IMR-90 (cell line): ENCODE measurements at regions not wholly inside any gene's neighbourhood (a gene's known extent, or its start where the extent isn't known, plus 50 kb on each side); places are given as distances from the start of the nearest gene placed in this dataset.

Source experiments
- ATAC-seq: fragments of 200-7000 bp; cut with Tn5 transposase; 2 replicates; pipeline ENCODE4 v1.9.1; 2020; ENCODE audit warnings: low read depth, mild to moderate bottlenecking, moderate library complexity
- BruUV-seq: library from RNA; stranded (reverse); fragments of 400-500 nt; replicated peaks from 2 replicates; lab custom pipeline; 2021; lab: Mats Ljungman, UMichigan
- CTCF ChIA-PET: fragments of 300-600 bp; formaldehyde crosslinking; extraction: SDS; loops from one replicate; lab custom pipeline; 2021; ENCODE audit warnings: antibody characterized with exemption; lab: Yijun Ruan, JAX
- POLR2A ChIA-PET: fragments of 300-600 bp; sonication (Branson Sonifier 250); formaldehyde crosslinking; loops from one replicate; lab custom pipeline; 2022; ENCODE audit warnings: antibody characterized with exemption; ENCODE audit not compliant: unreplicated experiment; lab: Charles Lee
- DNase-seq: peaks from one replicate; pipeline ENCODE4 v3.0.0; 2013
- H2AFZ ChIP-seq: replicated peaks from 2 replicates; pipeline ENCODE3; 2013; ENCODE audit warnings: low read length, mild to moderate bottlenecking; ENCODE audit not compliant: poor library complexity
- H2AK5ac ChIP-seq: 2 replicates; pipeline ENCODE4 v1.6.1; 2013; ENCODE audit warnings: low read depth, low read length, inconsistent platforms
- H2AK9ac ChIP-seq: replicated peaks from 2 replicates; pipeline ENCODE3; 2013; ENCODE audit warnings: mild to moderate bottlenecking, low read depth, low read length, moderate library complexity; ENCODE audit not compliant: poor library complexity
- H2BK120ac ChIP-seq: 2 replicates; pipeline ENCODE4 v1.6.1; 2013; ENCODE audit warnings: low read depth, low read length, inconsistent platforms
- H2BK15ac ChIP-seq: 3 replicates; pipeline ENCODE4 v1.6.1; 2013; ENCODE audit warnings: low read depth, low read length, inconsistent platforms
- H2BK20ac ChIP-seq: 2 replicates; pipeline ENCODE4 v1.6.1; 2013; ENCODE audit warnings: low read depth, mild to moderate bottlenecking, inconsistent platforms, low read length, moderate library complexity
- H2BK5ac ChIP-seq: 2 replicates; pipeline ENCODE4 v1.6.1; 2013; ENCODE audit warnings: mild to moderate bottlenecking, low read depth, low read length, inconsistent platforms; ENCODE audit not compliant: poor library complexity, severe bottlenecking
- H3K14ac ChIP-seq: replicated peaks from 2 replicates; pipeline ENCODE4 v1.6.1; 2013; ENCODE audit warnings: low read depth, low read length, inconsistent platforms
- H3K18ac ChIP-seq: 2 replicates; pipeline ENCODE4 v1.6.1; 2013; ENCODE audit warnings: low read depth, low read length, control low read depth
- H3K23ac ChIP-seq: 2 replicates; pipeline ENCODE4 v1.6.1; 2013; ENCODE audit warnings: low read depth, low read length, inconsistent platforms
- H3K27ac ChIP-seq: 2 replicates; pipeline ENCODE4 v1.5.1; 2013; ENCODE audit warnings: mild to moderate bottlenecking, control low read depth, low read length; ENCODE audit not compliant: insufficient read depth
- H3K27me3 ChIP-seq: 2 replicates; pipeline ENCODE4 v1.6.1; 2013; ENCODE audit warnings: low read length; ENCODE audit not compliant: control insufficient read depth, insufficient read depth
- H3K36me3 ChIP-seq: 2 replicates; pipeline ENCODE4 v1.6.1; 2013; ENCODE audit warnings: low read length, mixed read lengths; ENCODE audit not compliant: control insufficient read depth, insufficient read depth
- H3K4ac ChIP-seq: 2 replicates; pipeline ENCODE4 v1.6.1; 2013; ENCODE audit warnings: low read depth, low read length, inconsistent platforms
- H3K4me1 ChIP-seq: 2 replicates; pipeline ENCODE4 v1.6.1; 2013; ENCODE audit warnings: low read length, mixed read lengths; ENCODE audit not compliant: control insufficient read depth, insufficient read depth
- H3K4me2 ChIP-seq: 2 replicates; pipeline ENCODE4 v1.6.1; 2013; ENCODE audit warnings: low read depth, mild to moderate bottlenecking, control low read depth, low read length, moderate library complexity
- H3K4me3 ChIP-seq: 2 replicates; pipeline ENCODE4 v1.5.1; 2013; ENCODE audit warnings: low read depth, mild to moderate bottlenecking, control low read depth, low read length, moderate library complexity; ENCODE audit not compliant: insufficient read depth
- H3K56ac ChIP-seq: 2 replicates; pipeline ENCODE4 v1.6.1; 2013; ENCODE audit warnings: low read length, inconsistent platforms; ENCODE audit not compliant: insufficient read depth; ENCODE audit errors: extremely low read depth
- H3K79me1 ChIP-seq, 2 experiments: 2 replicates each; pipeline ENCODE4 v1.6.1; 2013; ENCODE audit warnings: low read length in 2 of 2, inconsistent platforms in 1 of 2, low read depth in 1 of 2
- H3K9ac ChIP-seq: 2 replicates; pipeline ENCODE4 v1.6.1; 2013; ENCODE audit warnings: low read depth, low read length, control low read depth
- H3K9me1 ChIP-seq: 2 replicates; pipeline ENCODE4 v1.6.1; 2013; ENCODE audit warnings: low read length, inconsistent platforms; ENCODE audit not compliant: insufficient read depth
- H3K9me3 ChIP-seq: 2 replicates; pipeline ENCODE4 v1.6.1; 2013; ENCODE audit warnings: low read length; ENCODE audit not compliant: control insufficient read depth, insufficient read depth
- H4K20me1 ChIP-seq: 2 replicates; pipeline ENCODE4 v1.6.1; 2013; ENCODE audit warnings: low read length, inconsistent platforms; ENCODE audit not compliant: insufficient read depth
- H4K5ac ChIP-seq: 2 replicates; pipeline ENCODE4 v1.6.1; 2013; ENCODE audit warnings: mild to moderate bottlenecking, low read depth, low read length, control low read depth
- H4K8ac ChIP-seq, 2 experiments: 2 replicates each; pipeline ENCODE4 v1.6.1; 2013; ENCODE audit warnings: low read depth in 2 of 2, low read length in 2 of 2, control low read depth in 1 of 2, inconsistent platforms in 1 of 2
- H4K91ac ChIP-seq: 2 replicates; pipeline ENCODE4 v1.6.1; 2013; ENCODE audit warnings: low read depth, low read length, inconsistent platforms; ENCODE audit not compliant: insufficient read depth
- BHLHE40 ChIP-seq: fragments of 150-350 bp; IDR thresholded peaks from 2 replicates; pipeline ENCODE4 v1.6.1; 2016; ENCODE audit warnings: mild to moderate bottlenecking, low read depth, low read length
- CEBPB ChIP-seq: IDR thresholded peaks from 2 replicates; pipeline ENCODE4 v1.6.1; 2012; ENCODE audit warnings: low read depth, low read length, improper control_type of control experiment
- CHD1 ChIP-seq: IDR thresholded peaks from 2 replicates; pipeline ENCODE4 v1.6.1; 2012; ENCODE audit warnings: low read depth, low read length, improper control_type of control experiment
- FOS ChIP-seq: fragments of 150-350 bp; IDR thresholded peaks from 2 replicates; pipeline ENCODE4 v1.6.1; 2016; ENCODE audit warnings: low read depth, low read length
- MXI1 ChIP-seq: IDR thresholded peaks from 2 replicates; pipeline ENCODE4 v1.6.1; 2012; ENCODE audit warnings: low read depth, mild to moderate bottlenecking, low read length, moderate library complexity, borderline replicate concordance
- NFE2L2 ChIP-seq: fragments of 150-350 bp; IDR thresholded peaks from 2 replicates; pipeline ENCODE4 v1.6.1; 2016; ENCODE audit warnings: low read depth, mild to moderate bottlenecking, low read length
- POLR2A ChIP-seq: IDR thresholded peaks from 2 replicates; pipeline ENCODE4 v1.6.1; 2012; ENCODE audit warnings: mild to moderate bottlenecking, low read depth, low read length
- RCOR1 ChIP-seq: IDR thresholded peaks from 2 replicates; pipeline ENCODE4 v1.6.1; 2012; ENCODE audit warnings: mild to moderate bottlenecking, low read length, improper control_type of control experiment; ENCODE audit not compliant: insufficient replicate concordance
- RFX5 ChIP-seq: IDR thresholded peaks from 2 replicates; pipeline ENCODE4 v1.8.0; 2012; ENCODE audit warnings: low read depth, mild to moderate bottlenecking, low read length, moderate library complexity
- WGBS, 2 experiments: methylation state at CpG; one replicate each; pipeline versions ENCODE4 v1.1.5 to v1.1.7; 2013; ENCODE audit warnings: missing lambda C conversion rate in 2 of 2; ENCODE audit not compliant: insufficient read length in 1 of 2; ENCODE audit errors: extremely low coverage in 2 of 2; 5-methylcytosine and 5-hydroxymethylcytosine counted together
- dilution Hi-C: fragments of 300-500 bp; cut with HindIII; formaldehyde crosslinking; loops from one replicate; pipeline ENCODE4 v1.14.3; 2018; ENCODE audit warnings: low sequenced_read_pairs; ENCODE audit not compliant: unreplicated experiment
- in situ Hi-C: fragments of 300-500 bp; cut with MboI; formaldehyde crosslinking; loops from 3 replicates; pipeline ENCODE4 v1.14.3; 2019; ENCODE audit warnings: low sequenced_read_pairs, inconsistent platforms, mixed read lengths
- intact Hi-C: fragments of 100-400 bp; cut with micrococcal nuclease; formaldehyde crosslinking; loops from 2 replicates; pipeline ENCODE4 v1.10.0; 2022
- TF ChIP-seq, protein P1 (sequence below): fragments of 150-350 bp; IDR thresholded peaks from 2 replicates; pipeline ENCODE4 v1.6.1; 2016; ENCODE audit warnings: low read depth, mild to moderate bottlenecking, low read length, moderate library complexity, borderline replicate concordance

DNA sequence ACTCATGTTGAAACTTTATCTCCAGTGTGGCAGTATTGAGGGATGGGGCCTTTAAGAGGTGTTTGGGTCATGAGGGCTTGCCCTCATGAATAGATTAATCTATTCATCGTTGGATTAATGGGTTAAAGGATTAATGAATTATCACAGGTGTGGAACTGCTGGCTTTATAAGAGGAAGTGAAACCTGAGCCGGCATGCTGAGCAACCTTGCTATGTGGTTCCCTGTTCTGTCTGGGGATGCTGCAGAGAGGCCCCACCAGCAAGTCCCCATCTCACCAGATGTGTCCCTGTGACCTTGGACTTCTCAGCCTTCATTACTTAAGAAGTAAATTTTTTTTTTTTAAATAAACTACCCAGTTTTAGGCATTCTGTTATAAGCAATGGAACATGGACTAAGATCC lies 109.6 kb downstream of the DYRK2 start:
- H3K14ac ChIP-seq, result no peak overlapping the region
- intact Hi-C loops, result no loop called here
- H2BK120ac ChIP-seq, result no peak overlapping the region
- no peaks in the 10 kb centered on the region for H3K36me3 ChIP-seq
- DNase-seq, result no peak
- no peak overlapping the region for H2AK5ac ChIP-seq
- H4K20me1 ChIP-seq, result no peaks in the 10 kb centered on the region
- no peaks in the 10 kb centered on the region for H3K9me3 ChIP-seq
- no peak overlapping the region for H3K4ac ChIP-seq
- H3K4me1 ChIP-seq, result no peaks in the 10 kb centered on the region
- no peak overlapping the region for H3K27ac ChIP-seq
- in situ Hi-C loops, result no loop called here
- ATAC-seq, result no peak
- POLR2A ChIA-PET, result no interaction called here
- CTCF ChIA-PET, result no interaction called here
- no peak overlapping the region for H2BK5ac ChIP-seq
- no peak overlapping the region for H2AK9ac ChIP-seq
- no peak overlapping the region for H3K18ac ChIP-seq
- no peak for TF ChIP-seq RFX5
- TF ChIP-seq RCOR1, result no peak
- TF ChIP-seq, protein P1, sequence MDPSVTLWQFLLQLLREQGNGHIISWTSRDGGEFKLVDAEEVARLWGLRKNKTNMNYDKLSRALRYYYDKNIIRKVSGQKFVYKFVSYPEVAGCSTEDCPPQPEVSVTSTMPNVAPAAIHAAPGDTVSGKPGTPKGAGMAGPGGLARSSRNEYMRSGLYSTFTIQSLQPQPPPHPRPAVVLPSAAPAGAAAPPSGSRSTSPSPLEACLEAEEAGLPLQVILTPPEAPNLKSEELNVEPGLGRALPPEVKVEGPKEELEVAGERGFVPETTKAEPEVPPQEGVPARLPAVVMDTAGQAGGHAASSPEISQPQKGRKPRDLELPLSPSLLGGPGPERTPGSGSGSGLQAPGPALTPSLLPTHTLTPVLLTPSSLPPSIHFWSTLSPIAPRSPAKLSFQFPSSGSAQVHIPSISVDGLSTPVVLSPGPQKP, result no peak
- no peak for TF ChIP-seq FOS
- no peak for TF ChIP-seq CHD1
- no peak for TF ChIP-seq BHLHE40
- no peak for TF ChIP-seq CEBPB
- no peak for TF ChIP-seq MXI1
- no peak for TF ChIP-seq NFE2L2
- no peak for TF ChIP-seq POLR2A
- H3K9ac ChIP-seq, result no peak overlapping the region
- no peaks in the 10 kb centered on the region for H3K9me1 ChIP-seq
- H2BK20ac ChIP-seq, result no peak overlapping the region
- H4K8ac ChIP-seq, result no peak overlapping the region
- no peak overlapping the region for H3K4me3 ChIP-seq
- no TSS peak for BruUV-seq
- H3K79me1 ChIP-seq, result no peaks in the 10 kb centered on the region
- no peak overlapping the region for H4K5ac ChIP-seq
- 0 out of 2 replicates have a peak overlapping the region, but pooled peaks have one; percentile 12 for H3K23ac ChIP-seq
- H3K56ac ChIP-seq, result no peak overlapping the region
- H4K91ac ChIP-seq, result no peak overlapping the region
- no peaks in the 10 kb centered on the region; the same call in 1 of the 2 replicates for H3K27me3 ChIP-seq
- no peak overlapping the region for H3K4me2 ChIP-seq
- no CpG with 5 or more reads among the region's 2 CpGs for WGBS, 2 experiments
- dilution Hi-C loops, result no loop called here
- H2AFZ ChIP-seq, result no peak overlapping the region
- H2BK15ac ChIP-seq, result no peak overlapping the region
